Activated effector memory CD4-positive, alpha-beta T cell treated with anti-CD3 and anti-CD28 coated beads, Interleukin-2, amount 50 U/mL, for 16 hours (primary cell): ENCODE measurements at regions not wholly inside any gene's neighbourhood (a gene's known extent, or its start where the extent isn't known, plus 50 kb on each side); places are given as distances from the start of the nearest gene placed in this dataset.
"Not testable (repeated sequence)": the region's sequence is repeated elsewhere in the genome, so short reads cannot be mapped to it uniquely, and the experiment has no call there.

ENCODE experiments used
- DNase-seq: peaks from one replicate; pipeline ENCODE4 v3.0.0-alpha.2; 2020

GRCh38 chr2:11923935-11924334 lies 177.5 kb downstream of the LPIN1 start:
- no peak for DNase-seq

GRCh38 chr2:11925295-11926066 lies 179.0 kb downstream of the LPIN1 start:
- no peak for DNase-seq

GRCh38 chr2:11930211-11930761 lies 183.9 kb downstream of the LPIN1 start:
- no peak for DNase-seq

GRCh38 chr2:11932048-11932512 lies 185.6 kb downstream of the LPIN1 start:
- DNase-seq = no peak

- no peak for DNase-seq
Observed at GRCh38 chr2:11932962-11933361, 186.5 kb downstream of the LPIN1 start.

- no peak for DNase-seq
Observed at GRCh38 chr2:11933854-11934253, 187.4 kb downstream of the LPIN1 start.

GRCh38 chr2:11936761-11937160 lies 190.3 kb downstream of the LPIN1 start:
- no peak for DNase-seq

GRCh38 chr2:11938196-11938595 lies 191.8 kb downstream of the LPIN1 start:
- no peak for DNase-seq

GRCh38 chr2:11939523-11939922 lies 193.1 kb downstream of the LPIN1 start:
- no peak for DNase-seq

- no peak for DNase-seq
Observed at GRCh38 chr2:11940121-11940743, 193.8 kb downstream of the LPIN1 start.

GRCh38 chr2:11940799-11941198 lies 194.4 kb downstream of the LPIN1 start:
- DNase-seq = no peak

- no peak for DNase-seq
Observed at GRCh38 chr2:11941201-11942177, 195.1 kb downstream of the LPIN1 start.

- no peak for DNase-seq
Observed at GRCh38 chr2:11942178-11942569, 195.7 kb downstream of the LPIN1 start.

- no peak for DNase-seq
Observed at GRCh38 chr2:11944311-11944710, 197.9 kb downstream of the LPIN1 start.

GRCh38 chr2:11945139-11946126 lies 199.0 kb downstream of the LPIN1 start:
- DNase-seq = no peak

- no peak for DNase-seq
Observed at GRCh38 chr2:11947956-11948355, 201.5 kb downstream of the LPIN1 start.

GRCh38 chr2:11949732-11950523 lies 203.5 kb downstream of the LPIN1 start:
- DNase-seq = no peak

- DNase-seq = no peak
Observed at GRCh38 chr2:11950896-11951295, 204.5 kb downstream of the LPIN1 start.

GRCh38 chr2:11951492-11951891 lies 205.1 kb downstream of the LPIN1 start:
- DNase-seq = not testable (repeated sequence)

GRCh38 chr2:11953258-11953657 lies 206.8 kb downstream of the LPIN1 start:
- no peak for DNase-seq

- DNase-seq = no peak
Observed at GRCh38 chr2:11955314-11955713, 208.9 kb downstream of the LPIN1 start.
